DND-41 (cell line): ENCODE measurements at regions not wholly inside any gene's neighbourhood (a gene's known extent, or its start where the extent isn't known, plus 50 kb on each side); places are given as distances from the start of the nearest gene placed in this dataset.

Experiments
- ATAC-seq: fragments of 200-7000 bp; cut with Tn5 transposase; 3 replicates; pipeline ENCODE4 v1.9.1; 2021; ENCODE audit warnings: low read depth; ENCODE audit not compliant: insufficient read depth
- DNase-seq: peaks from one replicate; pipeline ENCODE4 v3.0.0-alpha.2; 2020
- H2AFZ ChIP-seq: 2 replicates; pipeline ENCODE4 v1.6.0; 2012; ENCODE audit warnings: low read depth, low read length
- H3K27ac ChIP-seq: 2 replicates; pipeline ENCODE4 v1.5.1; 2012; ENCODE audit warnings: low read length, inconsistent platforms
- H3K27me3 ChIP-seq: fragments of 200-600 bp; sonication (generic); 2 replicates; pipeline ENCODE4 v1.6.0; 2012; ENCODE audit warnings: low read length, mild to moderate bottlenecking, inconsistent platforms; ENCODE audit not compliant: insufficient read depth, poor library complexity
- H3K36me3 ChIP-seq: 2 replicates; pipeline ENCODE4 v1.5.1; 2012; ENCODE audit warnings: low read length, inconsistent platforms; ENCODE audit not compliant: insufficient read depth
- H3K4me1 ChIP-seq: 2 replicates; pipeline ENCODE4 v1.5.1; 2012; ENCODE audit warnings: mild to moderate bottlenecking, low read length; ENCODE audit not compliant: insufficient read depth
- H3K4me2 ChIP-seq: 2 replicates; pipeline ENCODE4 v1.6.0; 2012; ENCODE audit warnings: mild to moderate bottlenecking, moderate library complexity, low read length, inconsistent platforms; ENCODE audit not compliant: insufficient read depth
- H3K4me3 ChIP-seq, 2 experiments: fragments of 200-600 bp in 1 of 2; shearing (Covaris generic) in 1 of 2; 2 replicates each; pipeline ENCODE4 v1.5.1; 2012 to 2016; ENCODE audit warnings: inconsistent platforms in 2 of 2, low read length in 2 of 2, mild to moderate bottlenecking in 2 of 2, low read depth in 1 of 2, moderate library complexity in 1 of 2
- H3K79me2 ChIP-seq: 2 replicates; pipeline ENCODE4 v1.6.0; 2012; ENCODE audit warnings: low read length, inconsistent platforms; ENCODE audit not compliant: insufficient read depth
- H3K9ac ChIP-seq: 2 replicates; pipeline ENCODE4 v1.6.0; 2012; ENCODE audit warnings: low read depth, mild to moderate bottlenecking, inconsistent platforms, low read length, moderate library complexity
- H3K9me3 ChIP-seq: 2 replicates; pipeline ENCODE4 v1.5.1; 2012; ENCODE audit warnings: low read length, moderate library complexity, mild to moderate bottlenecking, inconsistent platforms; ENCODE audit not compliant: insufficient read depth, severe bottlenecking
- H4K20me1 ChIP-seq: 2 replicates; pipeline ENCODE4 v1.6.0; 2012; ENCODE audit warnings: low read length; ENCODE audit not compliant: insufficient read depth
- CTCF ChIP-seq: IDR thresholded peaks from 2 replicates; pipeline ENCODE4 v1.5.1; 2012; ENCODE audit warnings: borderline replicate concordance, low read length, moderate library complexity, mild to moderate bottlenecking; ENCODE audit not compliant: poor library complexity, severe bottlenecking; ENCODE audit errors: extremely low read depth
- EZH2 ChIP-seq: IDR thresholded peaks from 3 replicates; pipeline ENCODE4 v1.6.1; 2012; ENCODE audit warnings: borderline replicate concordance, low read depth, mild to moderate bottlenecking, moderate library complexity, low read length, inconsistent platforms; ENCODE audit not compliant: severe bottlenecking

GRCh38 chr13:62964522-62964921, 1548.9 kb upstream of the PCDH20 start:
- Histone ChIP-seq H3K9ac (no peak overlapping the region), H3K4me1 (peaks cover 20% of the 10 kb centered on the region), H3K27ac (peak overlapping the region; percentile 69), H4K20me1 (no peaks in the 10 kb centered on the region), H2AFZ (peak overlapping the region; percentile 72), H3K36me3 (0 out of 2 replicates have a peak, but pooled peaks cover 4% of the 10 kb centered on the region), H3K27me3 (no peaks in the 10 kb centered on the region), H3K4me2 (peak overlapping the region; percentile 24; the same call in 1 of the 2 replicates), H3K9me3 (peaks cover 6% of the 10 kb centered on the region), H3K79me2 (no peaks in the 10 kb centered on the region), H3K4me3 (no peak overlapping the region)
- ATAC-seq = peak; percentile 90
- TF ChIP-seq EZH2 (no peak), CTCF (peak; percentile 4)
- peak; percentile 70 for DNase-seq

- no peak for TF ChIP-seq EZH2
- TF ChIP-seq CTCF = no peak
- Histone ChIP-seq H3K9ac (no peak overlapping the region), H4K20me1 (no peaks in the 10 kb centered on the region), H3K36me3 (0 out of 2 replicates have a peak, but pooled peaks cover 4% of the 10 kb centered on the region), H3K79me2 (no peaks in the 10 kb centered on the region), H3K27ac (peak overlapping the region; percentile 52), H3K4me3 (no peak overlapping the region), H3K4me2 (no peak overlapping the region), H3K27me3 (no peaks in the 10 kb centered on the region), H3K4me1 (peaks cover 21% of the 10 kb centered on the region), H3K9me3 (peaks cover 4% of the 10 kb centered on the region), H2AFZ (no peak overlapping the region)
- DNase-seq (no peak), ATAC-seq (no peak)
These were observed 1545.1 kb upstream of the PCDH20 start for GRCh38 chr13:62960723-62961122.

GRCh38 chr13:62933809-62934208, 1518.2 kb upstream of the PCDH20 start:
- Histone ChIP-seq H3K4me1 (peaks cover 12% of the 10 kb centered on the region), H3K4me2 (no peak overlapping the region), H3K27me3 (no peaks in the 10 kb centered on the region), H3K4me3 (no peak overlapping the region), H3K27ac (no peak overlapping the region), H3K36me3 (no peaks in the 10 kb centered on the region), H2AFZ (no peak overlapping the region), H3K79me2 (no peaks in the 10 kb centered on the region), H3K9ac (no peak overlapping the region), H4K20me1 (no peaks in the 10 kb centered on the region), H3K9me3 (no peaks in the 10 kb centered on the region)
- TF ChIP-seq EZH2 (no peak), CTCF (no peak)
- DNase-seq = no peak
- peak; percentile 71 for ATAC-seq
